Esophagus muscularis mucosa (tissue), 4 donors: ENCODE measurements at regions not wholly inside any gene's neighbourhood (a gene's known extent, or its start where the extent isn't known, plus 50 kb on each side); places are given as distances from the start of the nearest gene placed in this dataset.

Source experiments
- EP300 ChIP-seq: sonication (generic); formaldehyde crosslinking; IDR thresholded peaks from one replicate; pipeline ENCODE4 v1.6.1; 2017; ENCODE audit warnings: antibody characterized with exemption
- POLR2A ChIP-seq: fragments of 450-650 bp; IDR thresholded peaks from one replicate; pipeline ENCODE4 v1.6.1; 2017; ENCODE audit warnings: antibody characterized with exemption, moderate library complexity, mild to moderate bottlenecking, low read depth
- POLR2AphosphoS5 ChIP-seq, 2 donors: sonication (generic); formaldehyde crosslinking; IDR thresholded peaks; one replicate each; pipeline ENCODE4 v1.6.1; 2017; ENCODE audit warnings: antibody characterized with exemption in 2 of 2
- TF ChIP-seq, protein P1 (sequence below), 3 experiments: fragments of 200-600 bp in 2 of 3; fragments of 450-650 bp in 1 of 3; sonication (generic) in 2 of 3; IDR thresholded peaks; one replicate each; pipeline ENCODE4 v1.5.1; 2017 to 2019; ENCODE audit warnings: antibody characterized with exemption in 3 of 3, mild to moderate bottlenecking in 2 of 3, moderate library complexity in 1 of 3

GRCh38 chr18:61164321-61164720 lies 168.9 kb upstream of the CDH20 start:
- TF ChIP-seq, protein P1, sequence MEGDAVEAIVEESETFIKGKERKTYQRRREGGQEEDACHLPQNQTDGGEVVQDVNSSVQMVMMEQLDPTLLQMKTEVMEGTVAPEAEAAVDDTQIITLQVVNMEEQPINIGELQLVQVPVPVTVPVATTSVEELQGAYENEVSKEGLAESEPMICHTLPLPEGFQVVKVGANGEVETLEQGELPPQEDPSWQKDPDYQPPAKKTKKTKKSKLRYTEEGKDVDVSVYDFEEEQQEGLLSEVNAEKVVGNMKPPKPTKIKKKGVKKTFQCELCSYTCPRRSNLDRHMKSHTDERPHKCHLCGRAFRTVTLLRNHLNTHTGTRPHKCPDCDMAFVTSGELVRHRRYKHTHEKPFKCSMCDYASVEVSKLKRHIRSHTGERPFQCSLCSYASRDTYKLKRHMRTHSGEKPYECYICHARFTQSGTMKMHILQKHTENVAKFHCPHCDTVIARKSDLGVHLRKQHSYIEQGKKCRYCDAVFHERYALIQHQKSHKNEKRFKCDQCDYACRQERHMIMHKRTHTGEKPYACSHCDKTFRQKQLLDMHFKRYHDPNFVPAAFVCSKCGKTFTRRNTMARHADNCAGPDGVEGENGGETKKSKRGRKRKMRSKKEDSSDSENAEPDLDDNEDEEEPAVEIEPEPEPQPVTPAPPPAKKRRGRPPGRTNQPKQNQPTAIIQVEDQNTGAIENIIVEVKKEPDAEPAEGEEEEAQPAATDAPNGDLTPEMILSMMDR (IDR thresholded peaks at IDR 0.05): no peak
- TF ChIP-seq POLR2A (no peak), POLR2AphosphoS5 (IDR thresholded peaks at IDR 0.05) (no peak), EP300 (no peak)
